ENCODE measurements at regions not wholly inside any gene's neighbourhood (a gene's known extent, or its start where the extent isn't known, plus 50 kb on each side); places are given as distances from the start of the nearest gene placed in this dataset.

DNA sequence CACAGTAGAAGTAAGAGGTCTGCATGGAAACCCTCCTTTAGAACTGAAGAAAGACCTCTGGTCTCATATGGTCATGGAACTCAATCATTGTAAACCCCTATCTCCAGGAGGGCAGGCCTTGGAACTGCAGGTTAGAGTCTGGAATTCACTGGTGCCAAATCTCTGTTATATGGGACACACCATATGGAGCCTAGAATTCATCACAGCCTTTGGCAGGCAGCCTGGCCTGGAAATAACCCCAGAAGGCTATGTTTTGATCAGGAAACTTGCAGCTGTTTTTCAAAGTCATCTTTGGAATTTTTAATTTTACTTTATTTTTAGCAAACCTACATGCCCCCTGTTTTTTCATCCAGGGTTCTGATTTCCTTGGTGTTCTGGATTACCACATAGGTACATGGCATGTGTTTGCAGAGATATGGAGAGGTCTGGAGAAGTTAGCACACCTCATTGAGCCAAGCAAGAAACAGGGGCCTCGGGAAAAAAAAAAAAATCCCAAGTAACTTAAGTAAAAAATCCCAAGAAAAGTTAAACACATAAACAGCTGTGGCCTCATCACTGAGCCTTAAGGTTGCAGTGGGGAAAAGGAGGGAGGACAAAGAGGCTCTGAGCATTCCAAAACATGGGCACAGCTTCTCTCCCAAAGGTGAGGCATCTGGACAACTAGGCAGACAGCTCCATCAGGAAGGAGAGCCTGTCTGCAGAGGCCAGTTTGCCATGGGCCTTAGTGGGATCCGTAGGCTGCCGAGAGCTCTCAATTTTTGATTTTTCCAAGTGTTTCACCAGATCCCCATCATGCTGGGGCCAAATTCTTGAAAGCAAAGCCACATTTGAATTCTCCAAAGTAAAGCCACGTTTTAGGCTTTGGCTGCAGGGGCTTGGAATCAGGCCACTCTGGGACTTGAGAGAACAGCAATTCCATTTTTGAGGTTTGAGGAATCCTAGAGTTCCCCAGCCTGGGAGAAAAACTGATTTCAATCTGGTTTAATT is 339.6 kb upstream of the TBX3 start:
- Histone ChIP-seq H4K91ac (replicated peaks; ENCODE audit: insufficient read length, low read length) (no peak overlapping the region), H3K14ac (ENCODE audit: insufficient read length) (no peak overlapping the region), H2BK20ac (ENCODE audit: low read length) (no peak overlapping the region), H3K23ac (ENCODE audit: insufficient read length) (no peak overlapping the region), H3K56ac (replicated peaks; ENCODE audit: insufficient read length, low read depth, low read length) (no peak overlapping the region), H3K27me3 (replicated peaks in 1 of 4; ENCODE audit: control insufficient read depth in 3 of 4, extremely low read depth in 1 of 4, insufficient read depth in 3 of 4, low read length in 3 of 4) (no peaks in the 10 kb centered on the region), H3K27ac (ENCODE audit: low read depth, low read length) (no peak overlapping the region), H3K18ac (ENCODE audit: extremely low read depth, low read length) (no peak overlapping the region), H3K9me3 (ENCODE audit: insufficient read depth in 2 of 2, low read depth in 1 of 2, low read length in 1 of 2) (no peaks in the 10 kb centered on the region), H3K4me2 (ENCODE audit: insufficient read depth in 1 of 2, low read depth in 2 of 2, low read length in 2 of 2) (no peak overlapping the region), H3K79me2 (ENCODE audit: control insufficient read depth in 1 of 2, insufficient read depth in 2 of 2, low read length in 2 of 2) (no peaks in the 10 kb centered on the region), H3K36me3 (ENCODE audit: control insufficient read depth in 2 of 4, insufficient read depth in 4 of 4, low read length in 3 of 4) (no peaks in the 10 kb centered on the region), H4K5ac (ENCODE audit: insufficient read length, low read depth, low read length) (no peak overlapping the region), H3K9ac (replicated peaks in 1 of 4; ENCODE audit: extremely low read depth in 1 of 4, low read depth in 3 of 4, low read length in 3 of 4) (no peak overlapping the region), H3K79me1 (ENCODE audit: low read depth, low read length) (no peaks in the 10 kb centered on the region), H3K4me3 (ENCODE audit: extremely low read depth in 1 of 4, insufficient read depth in 2 of 4, low read depth in 3 of 4, low read length in 4 of 4) (no peak overlapping the region), H2AFZ (ENCODE audit: low read length) (no peak overlapping the region), H2BK5ac (ENCODE audit: low read depth, low read length) (no peak overlapping the region), H3K4ac (replicated peaks; ENCODE audit: insufficient read length, low read depth, low read length) (no peak overlapping the region), H2AK5ac (ENCODE audit: low read depth, low read length) (no peak overlapping the region), H3K23me2 (ENCODE audit: low read depth, low read length) (peaks cover 3% of the 10 kb centered on the region; the same call in 1 of the 2 replicates), H2BK12ac (ENCODE audit: low read depth, low read length) (no peak overlapping the region), H3K4me1 (replicated peaks in 1 of 4; ENCODE audit: control insufficient read depth in 3 of 4, insufficient read depth in 4 of 4, low read length in 3 of 4) (no peaks in the 10 kb centered on the region), H2BK15ac (ENCODE audit: low read length) (no peak overlapping the region), H2BK120ac (replicated peaks; ENCODE audit: low read depth, low read length) (no peak overlapping the region), H4K20me1 (replicated peaks in 1 of 2; ENCODE audit: control insufficient read depth in 1 of 2, insufficient read depth in 2 of 2, low read length in 2 of 2) (no peaks in the 10 kb centered on the region), H4K8ac (ENCODE audit: extremely low read depth, insufficient read depth, low read length) (no peak overlapping the region)
- FAIRE-seq (no peak), DNase-seq (ENCODE audit: low read depth in 1 of 2, low spot score in 2 of 2) (no peak)
- POLR2A ChIA-PET (ENCODE audit: partially characterized antibody), result no interaction called here
- 83% methylated on average over 4 of the region's 4 CpGs; no CpG with 5 or more reads in 1 of the 2 experiments for WGBS, 2 experiments (ENCODE audit: extremely low coverage in 1 of 2, insufficient coverage in 1 of 2, insufficient read length in 1 of 2, insufficient replicate concordance in 2 of 2, low coverage in 1 of 2, low lambda C conversion rate in 2 of 2, missing lambda C conversion rate in 1 of 2)
- CTCF ChIA-PET (ENCODE audit: partially characterized antibody), result interaction anchor here (0.7 kb wide), 2 partner anchors 96 to 132 kb away, joined by 3 read pairs; no protein-coding TSS in a partner anchor
- TF ChIP-seq, protein P1, sequence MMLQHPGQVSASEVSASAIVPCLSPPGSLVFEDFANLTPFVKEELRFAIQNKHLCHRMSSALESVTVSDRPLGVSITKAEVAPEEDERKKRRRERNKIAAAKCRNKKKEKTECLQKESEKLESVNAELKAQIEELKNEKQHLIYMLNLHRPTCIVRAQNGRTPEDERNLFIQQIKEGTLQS (IDR thresholded peaks at IDR 0.05; ENCODE audit: insufficient read depth, low read depth, low read length), result no peak
- TF ChIP-seq SRF (IDR thresholded peaks at IDR 0.05; ENCODE audit: low read depth, low read length), result no peak

All from H1 (cell line).